Lung microvascular endothelial cell (primary cell): ENCODE measurements at regions not wholly inside any gene's neighbourhood (a gene's known extent, or its start where the extent isn't known, plus 50 kb on each side); places are given as distances from the start of the nearest gene placed in this dataset.

Experiments used
- DNase-seq, 2 donors: peaks; one replicate each; pipeline versions ENCODE4 v3.0.0 to v3.0.0-alpha.2; 2010; ENCODE audit warnings: low read depth in 2 of 2

DNA sequence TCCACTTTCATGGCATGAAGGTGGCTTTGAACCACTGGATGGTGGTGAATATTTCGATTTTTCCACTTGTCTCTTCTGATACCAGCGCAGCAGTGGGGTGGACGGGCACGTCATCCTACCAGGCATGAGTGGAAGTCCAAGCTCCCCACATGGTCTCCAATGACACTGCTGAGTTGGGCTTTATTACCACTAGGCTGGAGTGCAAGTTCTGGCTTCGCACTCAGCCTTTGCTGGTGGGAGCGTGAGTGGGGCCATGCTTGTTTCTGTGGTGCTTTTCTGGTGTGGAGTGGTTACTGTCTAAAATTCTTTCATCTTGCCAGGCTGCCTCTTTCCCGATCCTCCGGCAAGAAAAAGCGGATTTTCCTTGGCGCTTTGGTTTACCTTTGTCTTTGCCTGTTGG lies 70.1 kb upstream of the SDK1 start:
- no peak for DNase-seq

DNA sequence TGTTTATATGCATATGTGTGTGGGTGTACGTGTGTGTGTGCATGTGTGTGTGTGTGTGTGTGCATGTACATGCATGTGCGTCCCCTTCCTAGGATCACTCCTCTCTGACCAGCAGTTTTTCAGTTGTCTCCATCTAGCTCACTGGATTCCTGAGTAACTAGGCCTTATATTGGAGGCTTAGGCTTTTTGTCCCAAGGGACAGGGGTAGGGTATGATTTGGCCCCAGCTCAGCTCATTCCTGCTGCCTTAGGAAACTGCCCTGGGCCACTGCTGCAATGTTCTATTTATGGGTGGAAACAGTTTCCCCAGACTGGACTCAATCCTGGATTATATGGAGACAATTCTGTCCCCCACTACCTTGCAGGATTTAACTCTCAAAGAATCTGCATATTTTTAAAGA lies 68.8 kb upstream of the SDK1 start:
- DNase-seq: no peak

GRCh38 chr7:3233301-3233700 lies 67.8 kb upstream of the SDK1 start:
- no peak for DNase-seq

- no peak for DNase-seq
These were observed 67.0 kb upstream of the SDK1 start for GRCh38 chr7:3234051-3234450.

DNA sequence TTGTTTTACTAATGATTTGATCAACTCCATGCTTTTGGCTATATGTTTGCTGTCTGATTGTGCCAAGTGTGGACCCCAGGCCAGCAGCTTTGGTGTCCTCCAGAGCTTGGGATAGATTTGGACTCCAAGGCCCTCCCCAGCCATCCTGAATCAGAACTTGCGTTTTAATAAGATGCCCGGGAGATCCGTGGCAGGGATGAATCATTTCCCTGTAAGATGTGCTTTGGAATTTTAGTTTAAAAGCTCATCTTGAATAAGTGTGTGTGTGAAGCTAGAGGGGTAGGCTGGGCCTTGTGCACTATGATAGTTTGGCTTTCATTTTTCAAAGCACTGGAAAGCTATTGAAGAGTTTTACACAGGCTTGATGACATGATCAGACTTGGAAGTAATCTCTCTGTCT lies 66.2 kb upstream of the SDK1 start:
- DNase-seq: no peak

- DNase-seq: no peak
These were observed 65.7 kb upstream of the SDK1 start for GRCh38 chr7:3235322-3235721.

DNA sequence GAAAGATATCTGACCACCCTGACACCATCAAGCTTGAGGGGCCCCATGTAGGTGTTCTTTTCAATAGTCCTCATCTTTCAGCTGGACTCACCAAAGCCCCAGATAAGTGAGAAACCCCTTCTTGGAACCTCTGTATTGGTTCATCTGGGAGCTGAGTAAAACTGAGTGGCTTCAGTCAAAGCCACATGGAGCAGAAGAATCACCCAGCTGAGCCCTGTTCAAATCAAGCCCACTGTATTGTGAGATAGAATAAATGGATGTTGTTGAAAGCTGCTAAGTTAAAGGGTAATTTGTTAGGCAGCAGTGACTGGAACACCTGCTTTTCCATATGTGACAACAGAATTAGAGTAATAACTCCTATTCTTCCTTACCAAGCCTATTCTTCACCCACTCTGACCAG lies 64.8 kb upstream of the SDK1 start:
- no peak for DNase-seq

- no peak for DNase-seq
These were observed 62.4 kb upstream of the SDK1 start for GRCh38 chr7:3238525-3239210.

- DNase-seq: no peak
These were observed 61.8 kb upstream of the SDK1 start for GRCh38 chr7:3239291-3239691.

- no peak for DNase-seq
These were observed 60.1 kb upstream of the SDK1 start for GRCh38 chr7:3240826-3241430.

GRCh38 chr7:3241686-3242258 lies 59.3 kb upstream of the SDK1 start:
- no peak for DNase-seq

DNA sequence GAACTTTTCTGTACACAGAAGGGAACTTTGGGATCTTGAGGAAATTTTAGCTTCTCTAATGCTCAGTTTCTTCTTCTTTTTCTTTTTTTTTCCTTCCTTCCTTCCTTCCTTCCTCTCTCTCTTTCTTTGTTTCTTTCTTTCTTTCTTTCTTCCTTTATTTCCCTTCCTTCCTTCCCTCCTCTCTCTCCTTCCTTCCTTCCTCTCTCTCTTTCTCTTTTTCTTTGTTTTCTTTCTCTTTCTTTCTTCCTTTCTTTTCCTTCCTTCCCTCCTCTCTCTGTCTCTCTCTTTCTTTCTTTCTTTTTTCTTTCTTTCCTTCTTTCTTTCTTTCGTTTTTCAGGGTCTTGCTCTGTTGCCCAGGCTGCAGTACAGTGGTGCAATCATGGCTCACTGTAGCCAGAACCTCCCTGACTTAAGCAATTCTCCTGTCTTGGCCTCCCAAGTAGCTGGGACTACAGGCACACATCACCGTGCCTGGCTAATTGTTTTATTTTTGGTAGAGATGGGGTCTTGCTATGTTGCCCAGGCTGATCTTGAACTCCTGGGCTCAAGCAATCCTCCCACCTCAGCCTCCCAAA lies 58.6 kb upstream of the SDK1 start:
- no peak for DNase-seq

DNA sequence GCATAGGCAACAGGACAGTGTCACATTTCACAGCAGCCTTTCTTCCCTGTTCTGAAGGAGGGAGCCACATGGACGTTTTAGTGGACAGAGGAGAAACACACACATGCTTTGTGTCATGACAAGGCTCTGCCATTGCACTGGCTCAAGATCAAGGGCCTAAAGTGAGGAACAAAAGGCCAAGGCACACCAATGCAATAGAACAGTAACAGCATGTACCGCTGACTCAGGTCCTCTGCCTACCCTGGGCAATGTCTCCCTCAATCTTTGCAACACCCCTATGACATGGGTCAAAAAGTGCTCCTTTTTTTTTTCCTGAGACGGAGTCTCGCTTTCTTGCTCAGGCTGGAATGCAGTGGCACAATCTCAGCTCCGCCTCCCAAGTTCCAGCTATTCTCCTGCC lies 57.8 kb upstream of the SDK1 start:
- DNase-seq: no peak

DNA sequence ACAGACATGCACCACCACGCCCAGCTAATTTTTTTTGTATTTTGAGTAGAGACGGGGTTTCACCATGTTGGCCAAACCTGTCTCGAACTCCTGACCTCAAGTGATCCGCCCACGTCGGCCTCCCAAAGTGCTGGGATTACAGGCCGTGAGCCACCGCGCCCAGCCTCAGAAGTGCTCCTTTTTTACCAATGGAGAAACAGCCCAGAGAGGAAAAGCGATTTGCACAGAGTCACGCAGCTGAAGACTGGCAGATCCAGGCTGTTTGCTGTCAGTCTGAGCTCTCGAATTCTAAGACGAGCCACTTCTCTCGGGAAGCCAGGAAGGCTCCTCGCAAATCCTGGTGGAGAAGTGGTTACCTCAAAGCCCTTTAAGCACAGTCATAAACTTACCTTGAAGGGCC lies 57.4 kb upstream of the SDK1 start:
- no peak for DNase-seq

GRCh38 chr7:3244241-3244814 lies 56.7 kb upstream of the SDK1 start:
- DNase-seq: peak in 1 of 2 donors; percentile 78

DNA sequence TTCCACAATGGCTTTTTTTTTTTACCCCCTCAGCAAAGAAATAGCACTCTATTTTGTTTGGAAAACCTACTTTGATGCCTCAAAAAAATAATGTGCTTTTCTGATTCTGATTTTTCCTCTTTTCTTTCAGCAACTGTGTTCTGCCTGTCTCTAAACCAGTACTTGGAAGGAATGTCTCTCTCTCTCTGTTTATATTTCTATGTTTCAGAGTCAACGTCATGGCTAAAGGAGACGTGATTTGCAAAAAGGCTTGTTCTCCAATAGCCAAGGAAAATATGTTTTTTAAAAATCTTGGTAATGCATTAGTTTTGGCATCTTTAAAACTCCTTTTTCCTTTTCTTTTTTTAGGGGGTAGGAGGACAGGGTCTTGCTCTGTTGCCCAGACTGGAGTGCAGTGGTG lies 56.0 kb upstream of the SDK1 start:
- no peak for DNase-seq

DNA sequence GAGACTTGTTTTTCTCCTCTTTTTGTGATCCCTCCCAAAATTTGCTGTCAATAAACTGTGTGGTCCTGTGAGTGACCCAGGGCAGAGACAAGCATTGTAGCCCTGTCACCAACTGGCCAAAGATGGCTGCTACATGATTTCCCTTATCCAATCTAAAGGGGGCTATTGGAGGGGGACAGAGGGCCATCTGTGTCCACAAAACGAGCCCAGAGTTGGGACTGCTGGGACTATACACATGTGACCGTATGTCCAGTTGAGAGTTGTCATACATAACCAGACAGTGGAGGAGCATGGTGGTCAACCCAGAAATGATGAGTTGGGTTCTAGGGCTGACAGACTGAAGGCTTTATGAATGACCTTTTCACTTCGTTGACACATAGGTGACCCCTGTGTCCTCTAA lies 55.3 kb upstream of the SDK1 start:
- DNase-seq: no peak

GRCh38 chr7:3246127-3246526 lies 54.9 kb upstream of the SDK1 start:
- DNase-seq: no peak

GRCh38 chr7:3246651-3247050 lies 54.4 kb upstream of the SDK1 start:
- no peak for DNase-seq

DNA sequence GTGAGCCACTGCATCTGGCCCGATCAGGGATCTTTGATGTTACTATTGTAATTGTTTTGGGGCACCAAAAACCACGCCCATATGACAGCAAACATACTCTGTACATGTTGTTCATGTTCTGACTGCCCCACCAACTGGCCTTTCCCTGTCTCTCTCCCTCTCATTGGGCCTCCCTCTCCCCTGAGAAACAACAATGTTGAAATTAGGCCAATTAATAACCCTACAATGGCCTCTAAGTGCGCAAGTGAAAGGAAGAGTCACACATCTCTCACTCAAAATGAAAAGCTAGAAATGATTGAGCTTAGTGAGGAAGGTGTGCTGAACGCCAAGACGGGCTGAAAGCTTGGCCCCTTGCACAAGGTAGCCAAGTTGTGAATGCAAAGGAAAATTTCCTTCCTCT lies 50.3 kb upstream of the SDK1 start:
- DNase-seq: no peak
